ENCODE measurements at regions not wholly inside any gene's neighbourhood (a gene's known extent, or its start where the extent isn't known, plus 50 kb on each side); places are given as distances from the start of the nearest gene placed in this dataset.

DNA sequence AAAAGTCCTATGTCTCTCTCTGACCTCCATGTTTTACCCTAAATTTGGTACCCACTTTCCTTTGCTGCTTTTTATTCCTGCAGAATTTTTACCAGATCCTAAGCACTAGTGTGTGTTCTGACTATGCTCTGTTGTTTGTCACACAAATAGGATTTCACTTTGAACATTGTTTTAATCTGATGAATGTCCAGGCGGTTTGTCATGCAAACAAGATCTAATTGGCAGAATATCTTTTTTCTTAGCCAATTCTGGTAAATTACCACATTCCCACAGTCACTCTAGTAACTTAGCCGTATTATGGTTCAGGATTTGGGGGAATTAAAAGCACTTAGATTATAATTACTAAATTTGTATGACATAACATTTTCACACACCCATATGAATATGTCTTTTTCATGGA is 557.2 kb upstream of the BOD1L1 start:
- H3K79me2 ChIP-seq (ENCODE audit: insufficient read depth): no peaks in the 10 kb centered on the region
- H3K4me1 ChIP-seq (ENCODE audit: control insufficient read depth in 1 of 2, insufficient read depth in 2 of 2, low read depth in 1 of 2, low read length in 1 of 2): peaks cover 0 to 10% of the 10 kb centered on the region in 2 experiments; a peak in 2 of 4 replicates
- no peak overlapping the region for H3K4me3 ChIP-seq (ENCODE audit: low read depth in 2 of 2, low read length in 1 of 2)
- no peaks in the 10 kb centered on the region for H4K20me1 ChIP-seq (ENCODE audit: insufficient read depth)
- peak; percentile 4 for DNase-seq
- H3K36me3 ChIP-seq (replicated peaks in 1 of 2; ENCODE audit: control insufficient read depth in 1 of 2, insufficient read depth in 2 of 2, low read length in 1 of 2): no peaks in the 10 kb centered on the region
- H3K9ac ChIP-seq: no peak overlapping the region
- H3K9me3 ChIP-seq: no peaks in the 10 kb centered on the region
- ChIA-PET POLR2A (no interaction called here), CTCF (no interaction called here)
- H3K27ac ChIP-seq (ENCODE audit: low read depth in 2 of 2, low read length in 1 of 2): peak overlapping the region in 1 of 2 experiments; percentile 71; a peak in 1 of 4 replicates
- no peaks in the 10 kb centered on the region for H3F3A ChIP-seq (replicated peaks; ENCODE audit: insufficient read depth)
- WGBS (ENCODE audit: low lambda C conversion rate): 74% methylated on average over 2 of the region's 2 CpGs
- TF ChIP-seq EP300 (IDR thresholded peaks at IDR 0.05; ENCODE audit: borderline replicate concordance in 1 of 2, low read depth in 1 of 2, low read length in 1 of 2) (peak in 1 of 2 experiments; percentile 60; a peak in 2 of 4 replicates), RCOR1 (IDR thresholded peaks at IDR 0.05; ENCODE audit: low read length) (peak; percentile 68; the same call in 1 of the 2 replicates), RAD21 (IDR thresholded peaks at IDR 0.05; ENCODE audit: low read length) (no peak)
- TF ChIP-seq, protein P1, sequence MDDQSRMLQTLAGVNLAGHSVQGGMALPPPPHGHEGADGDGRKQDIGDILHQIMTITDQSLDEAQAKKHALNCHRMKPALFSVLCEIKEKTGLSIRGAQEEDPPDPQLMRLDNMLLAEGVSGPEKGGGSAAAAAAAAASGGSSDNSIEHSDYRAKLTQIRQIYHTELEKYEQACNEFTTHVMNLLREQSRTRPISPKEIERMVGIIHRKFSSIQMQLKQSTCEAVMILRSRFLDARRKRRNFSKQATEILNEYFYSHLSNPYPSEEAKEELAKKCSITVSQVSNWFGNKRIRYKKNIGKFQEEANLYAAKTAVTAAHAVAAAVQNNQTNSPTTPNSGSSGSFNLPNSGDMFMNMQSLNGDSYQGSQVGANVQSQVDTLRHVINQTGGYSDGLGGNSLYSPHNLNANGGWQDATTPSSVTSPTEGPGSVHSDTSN (IDR thresholded peaks at IDR 0.05): no peak
- H3K9me2 ChIP-seq: no peaks in the 10 kb centered on the region
- no peak overlapping the region for H3K4me2 ChIP-seq
- H3K27me3 ChIP-seq (ENCODE audit: insufficient read depth): no peaks in the 10 kb centered on the region
- no peak overlapping the region; the same call in 1 of the 2 replicates for H2AFZ ChIP-seq (ENCODE audit: low read depth)

DNA sequence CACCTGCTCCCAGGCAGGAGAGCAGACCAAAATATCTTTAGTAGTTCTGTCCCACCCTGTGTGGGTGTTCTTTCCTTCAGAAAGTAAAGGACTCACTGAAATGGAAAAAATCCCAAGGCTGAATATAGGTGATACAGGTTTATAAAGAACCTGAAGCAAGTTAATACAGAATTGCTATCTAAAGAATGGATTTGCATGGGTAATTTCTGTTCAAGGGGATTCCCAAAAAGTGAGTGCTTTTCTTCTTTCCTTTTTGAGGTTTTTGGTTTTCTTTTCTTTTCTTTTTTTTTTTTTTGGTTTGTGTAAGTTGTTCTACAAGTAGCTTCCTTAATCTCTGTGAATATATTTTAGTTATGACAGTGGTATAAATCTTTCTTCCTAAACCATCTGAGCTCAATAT is 560.7 kb upstream of the BOD1L1 start:
- no peak overlapping the region for H3K27ac ChIP-seq (ENCODE audit: low read depth in 2 of 2, low read length in 1 of 2)
- DNase-seq: no peak
- H3F3A ChIP-seq (replicated peaks; ENCODE audit: insufficient read depth): no peaks in the 10 kb centered on the region
- no peak overlapping the region for H3K4me3 ChIP-seq (ENCODE audit: low read depth in 2 of 2, low read length in 1 of 2)
- no peaks in the 10 kb centered on the region for H3K9me3 ChIP-seq
- ChIA-PET POLR2A (no interaction called here), CTCF (no interaction called here)
- H4K20me1 ChIP-seq (ENCODE audit: insufficient read depth): no peaks in the 10 kb centered on the region
- H3K4me1 ChIP-seq (ENCODE audit: control insufficient read depth in 1 of 2, insufficient read depth in 2 of 2, low read depth in 1 of 2, low read length in 1 of 2): peaks cover 0 to 10% of the 10 kb centered on the region in 2 experiments; a peak in 2 of 4 replicates
- H3K4me2 ChIP-seq: no peak overlapping the region
- no peaks in the 10 kb centered on the region for H3K79me2 ChIP-seq (ENCODE audit: insufficient read depth)
- H3K27me3 ChIP-seq (ENCODE audit: insufficient read depth): no peaks in the 10 kb centered on the region
- no peak overlapping the region for H3K9ac ChIP-seq
- no peak overlapping the region for H2AFZ ChIP-seq (ENCODE audit: low read depth)
- H3K9me2 ChIP-seq: no peaks in the 10 kb centered on the region
- no peaks in the 10 kb centered on the region for H3K36me3 ChIP-seq (replicated peaks in 1 of 2; ENCODE audit: control insufficient read depth in 1 of 2, insufficient read depth in 2 of 2, low read length in 1 of 2)
- TF ChIP-seq YY1 (IDR thresholded peaks at IDR 0.05; ENCODE audit: low read depth): no peak
- no peak for TF ChIP-seq EZH2phosphoT487 (IDR thresholded peaks at IDR 0.05; ENCODE audit: borderline replicate concordance, low read depth)
- no peak for TF ChIP-seq RFX5 (IDR thresholded peaks at IDR 0.05; ENCODE audit: low read length)
- no peak for TF ChIP-seq RAD21 (IDR thresholded peaks at IDR 0.05; ENCODE audit: low read length)
- no peak for TF ChIP-seq FOSL2 (IDR thresholded peaks at IDR 0.05; ENCODE audit: borderline replicate concordance, low read depth)
- TF ChIP-seq, protein P2, sequence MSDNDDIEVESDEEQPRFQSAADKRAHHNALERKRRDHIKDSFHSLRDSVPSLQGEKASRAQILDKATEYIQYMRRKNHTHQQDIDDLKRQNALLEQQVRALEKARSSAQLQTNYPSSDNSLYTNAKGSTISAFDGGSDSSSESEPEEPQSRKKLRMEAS (IDR thresholded peaks at IDR 0.05; ENCODE audit: low read depth): no peak
- TF ChIP-seq, protein P3, sequence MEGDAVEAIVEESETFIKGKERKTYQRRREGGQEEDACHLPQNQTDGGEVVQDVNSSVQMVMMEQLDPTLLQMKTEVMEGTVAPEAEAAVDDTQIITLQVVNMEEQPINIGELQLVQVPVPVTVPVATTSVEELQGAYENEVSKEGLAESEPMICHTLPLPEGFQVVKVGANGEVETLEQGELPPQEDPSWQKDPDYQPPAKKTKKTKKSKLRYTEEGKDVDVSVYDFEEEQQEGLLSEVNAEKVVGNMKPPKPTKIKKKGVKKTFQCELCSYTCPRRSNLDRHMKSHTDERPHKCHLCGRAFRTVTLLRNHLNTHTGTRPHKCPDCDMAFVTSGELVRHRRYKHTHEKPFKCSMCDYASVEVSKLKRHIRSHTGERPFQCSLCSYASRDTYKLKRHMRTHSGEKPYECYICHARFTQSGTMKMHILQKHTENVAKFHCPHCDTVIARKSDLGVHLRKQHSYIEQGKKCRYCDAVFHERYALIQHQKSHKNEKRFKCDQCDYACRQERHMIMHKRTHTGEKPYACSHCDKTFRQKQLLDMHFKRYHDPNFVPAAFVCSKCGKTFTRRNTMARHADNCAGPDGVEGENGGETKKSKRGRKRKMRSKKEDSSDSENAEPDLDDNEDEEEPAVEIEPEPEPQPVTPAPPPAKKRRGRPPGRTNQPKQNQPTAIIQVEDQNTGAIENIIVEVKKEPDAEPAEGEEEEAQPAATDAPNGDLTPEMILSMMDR (IDR thresholded peaks at IDR 0.05): no peak
- TF ChIP-seq FOXM1 (IDR thresholded peaks at IDR 0.05; ENCODE audit: low read depth): no peak
- no peak for TF ChIP-seq ELF1 (IDR thresholded peaks at IDR 0.05)
- no peak for TF ChIP-seq GABPA (IDR thresholded peaks at IDR 0.05; ENCODE audit: low read depth)
- no peak for TF ChIP-seq TEAD4 (IDR thresholded peaks at IDR 0.05; ENCODE audit: borderline replicate concordance, insufficient read depth)
- TF ChIP-seq, protein P1 (IDR thresholded peaks at IDR 0.05): no peak
- TF ChIP-seq MEF2A (IDR thresholded peaks at IDR 0.05; ENCODE audit: borderline replicate concordance, low read depth): no peak
- TF ChIP-seq, protein P4, sequence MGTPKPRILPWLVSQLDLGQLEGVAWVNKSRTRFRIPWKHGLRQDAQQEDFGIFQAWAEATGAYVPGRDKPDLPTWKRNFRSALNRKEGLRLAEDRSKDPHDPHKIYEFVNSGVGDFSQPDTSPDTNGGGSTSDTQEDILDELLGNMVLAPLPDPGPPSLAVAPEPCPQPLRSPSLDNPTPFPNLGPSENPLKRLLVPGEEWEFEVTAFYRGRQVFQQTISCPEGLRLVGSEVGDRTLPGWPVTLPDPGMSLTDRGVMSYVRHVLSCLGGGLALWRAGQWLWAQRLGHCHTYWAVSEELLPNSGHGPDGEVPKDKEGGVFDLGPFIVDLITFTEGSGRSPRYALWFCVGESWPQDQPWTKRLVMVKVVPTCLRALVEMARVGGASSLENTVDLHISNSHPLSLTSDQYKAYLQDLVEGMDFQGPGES (IDR thresholded peaks at IDR 0.05; ENCODE audit: low read depth, low read length): no peak
- no peak for TF ChIP-seq SMC3 (IDR thresholded peaks at IDR 0.05; ENCODE audit: low read depth, low read length)
- TF ChIP-seq EP300 (IDR thresholded peaks at IDR 0.05; ENCODE audit: borderline replicate concordance in 1 of 2, low read depth in 1 of 2, low read length in 1 of 2): no peak
- no peak for TF ChIP-seq JUND (IDR thresholded peaks at IDR 0.05)
- TF ChIP-seq, protein P5, sequence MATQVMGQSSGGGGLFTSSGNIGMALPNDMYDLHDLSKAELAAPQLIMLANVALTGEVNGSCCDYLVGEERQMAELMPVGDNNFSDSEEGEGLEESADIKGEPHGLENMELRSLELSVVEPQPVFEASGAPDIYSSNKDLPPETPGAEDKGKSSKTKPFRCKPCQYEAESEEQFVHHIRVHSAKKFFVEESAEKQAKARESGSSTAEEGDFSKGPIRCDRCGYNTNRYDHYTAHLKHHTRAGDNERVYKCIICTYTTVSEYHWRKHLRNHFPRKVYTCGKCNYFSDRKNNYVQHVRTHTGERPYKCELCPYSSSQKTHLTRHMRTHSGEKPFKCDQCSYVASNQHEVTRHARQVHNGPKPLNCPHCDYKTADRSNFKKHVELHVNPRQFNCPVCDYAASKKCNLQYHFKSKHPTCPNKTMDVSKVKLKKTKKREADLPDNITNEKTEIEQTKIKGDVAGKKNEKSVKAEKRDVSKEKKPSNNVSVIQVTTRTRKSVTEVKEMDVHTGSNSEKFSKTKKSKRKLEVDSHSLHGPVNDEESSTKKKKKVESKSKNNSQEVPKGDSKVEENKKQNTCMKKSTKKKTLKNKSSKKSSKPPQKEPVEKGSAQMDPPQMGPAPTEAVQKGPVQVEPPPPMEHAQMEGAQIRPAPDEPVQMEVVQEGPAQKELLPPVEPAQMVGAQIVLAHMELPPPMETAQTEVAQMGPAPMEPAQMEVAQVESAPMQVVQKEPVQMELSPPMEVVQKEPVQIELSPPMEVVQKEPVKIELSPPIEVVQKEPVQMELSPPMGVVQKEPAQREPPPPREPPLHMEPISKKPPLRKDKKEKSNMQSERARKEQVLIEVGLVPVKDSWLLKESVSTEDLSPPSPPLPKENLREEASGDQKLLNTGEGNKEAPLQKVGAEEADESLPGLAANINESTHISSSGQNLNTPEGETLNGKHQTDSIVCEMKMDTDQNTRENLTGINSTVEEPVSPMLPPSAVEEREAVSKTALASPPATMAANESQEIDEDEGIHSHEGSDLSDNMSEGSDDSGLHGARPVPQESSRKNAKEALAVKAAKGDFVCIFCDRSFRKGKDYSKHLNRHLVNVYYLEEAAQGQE (IDR thresholded peaks at IDR 0.05; ENCODE audit: low read depth, low read length): no peak

Data from SK-N-SH (cell line).